NCI-H1694 treated with DMSO at 0.1 percent for 48 hours (cell line): ENCODE measurements at regions not wholly inside any gene's neighbourhood (a gene's known extent, or its start where the extent isn't known, plus 50 kb on each side); places are given as distances from the start of the nearest gene placed in this dataset.
A peak's percentile ranks its signal among the peaks of the same experiment; 100 is the strongest.

Experiments
- DNase-seq: peaks from one replicate; lab custom pipeline; 2025; lab: John Stamatoyannopoulos, UW

- no peak for DNase-seq
Measured at GRCh38 chr6:150651808-150652470, 52.3 kb downstream of the PLEKHG1 start.

- no peak for DNase-seq
Measured at GRCh38 chr6:150652848-150653613, 53.3 kb downstream of the PLEKHG1 start.

GRCh38 chr6:150654608-150655007 is 54.9 kb downstream of the PLEKHG1 start:
- no peak for DNase-seq

- DNase-seq, result no peak
Measured at GRCh38 chr6:150656156-150656555, 56.5 kb downstream of the PLEKHG1 start.

GRCh38 chr6:150658421-150658820 is 58.7 kb downstream of the PLEKHG1 start:
- DNase-seq, result no peak

GRCh38 chr6:150659046-150659763 is 59.5 kb downstream of the PLEKHG1 start:
- DNase-seq, result no peak

- DNase-seq, result no peak
Measured at GRCh38 chr6:150661216-150662007, 61.7 kb downstream of the PLEKHG1 start.

- DNase-seq, result no peak
Measured at GRCh38 chr6:150662814-150663213, 63.1 kb downstream of the PLEKHG1 start.

- DNase-seq, result no peak
Measured at GRCh38 chr6:150664091-150664490, 64.4 kb downstream of the PLEKHG1 start.

- DNase-seq, result no peak
Measured at GRCh38 chr6:150666071-150666470, 66.4 kb downstream of the PLEKHG1 start.

- DNase-seq, result no peak
Measured at GRCh38 chr6:150667359-150667758, 67.7 kb downstream of the PLEKHG1 start.

- DNase-seq, result no peak
Measured at GRCh38 chr6:150667977-150668716, 68.5 kb downstream of the PLEKHG1 start.

- DNase-seq, result no peak
Measured at GRCh38 chr6:150668900-150669302, 69.2 kb downstream of the PLEKHG1 start.

- DNase-seq, result no peak
Measured at GRCh38 chr6:150670311-150670710, 70.6 kb downstream of the PLEKHG1 start.

- peak; percentile 14 for DNase-seq
Measured at GRCh38 chr6:150672800-150673199, 73.1 kb downstream of the PLEKHG1 start.

GRCh38 chr6:150673720-150674346 is 74.1 kb downstream of the PLEKHG1 start:
- no peak for DNase-seq

GRCh38 chr6:150676344-150676743 is 76.7 kb downstream of the PLEKHG1 start:
- DNase-seq, result no peak

GRCh38 chr6:150676772-150677171 is 77.1 kb downstream of the PLEKHG1 start:
- DNase-seq, result no peak

GRCh38 chr6:150680510-150680909 is 80.8 kb downstream of the PLEKHG1 start:
- no peak for DNase-seq

GRCh38 chr6:150681578-150682395 is 82.1 kb downstream of the PLEKHG1 start:
- no peak for DNase-seq
